ENCODE measurements at regions not wholly inside any gene's neighbourhood (a gene's known extent, or its start where the extent isn't known, plus 50 kb on each side); places are given as distances from the start of the nearest gene placed in this dataset.

DNA sequence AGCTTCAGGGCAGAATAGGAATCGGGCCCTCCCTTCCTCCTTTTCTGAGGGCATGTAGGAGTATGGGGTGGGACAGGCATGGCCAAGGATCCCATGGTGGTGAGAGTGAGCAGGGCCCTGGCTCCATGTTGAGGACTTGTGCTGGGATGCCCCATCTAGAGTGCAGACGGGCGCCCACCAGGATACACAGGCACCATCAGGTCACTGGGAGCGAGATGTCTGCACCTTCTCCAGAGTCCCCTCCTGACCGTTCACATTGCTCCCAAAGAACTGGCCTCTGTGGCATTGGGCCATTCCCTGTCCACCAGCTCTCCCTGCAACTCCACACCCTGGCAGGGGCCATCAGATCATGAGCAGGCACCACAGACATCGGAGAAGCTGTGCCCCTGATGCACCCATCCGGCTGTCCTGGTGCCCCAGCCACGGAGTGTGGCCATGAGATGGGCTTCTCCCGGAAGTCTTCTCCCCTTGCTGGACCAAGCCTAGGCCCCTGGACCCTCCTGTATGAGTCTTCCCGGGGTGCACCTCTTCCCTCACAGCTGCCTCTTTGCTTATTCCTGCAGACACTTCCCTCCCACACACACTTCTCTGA, 195.0 kb downstream of the IRX2 start:
- H3K9me3 ChIP-seq: no peaks in the 10 kb centered on the region
- no peak overlapping the region for H3K4me3 ChIP-seq
- H3K4me1 ChIP-seq (replicated peaks): no peaks in the 10 kb centered on the region
- WGBS: 93% methylated on average over 10 of the region's 10 CpGs
- no peak for TF ChIP-seq POLR2A (IDR thresholded peaks at IDR 0.05)
- no peak for TF ChIP-seq POLR2AphosphoS5 (IDR thresholded peaks at IDR 0.05)
- intact Hi-C loops (cut with DNase I): no loop called here
- no peak for DNase-seq (ENCODE audit: low spot score)
- H3K27ac ChIP-seq: no peak overlapping the region
- H3K36me3 ChIP-seq: no peaks in the 10 kb centered on the region
- no peaks in the 10 kb centered on the region for H3K27me3 ChIP-seq (replicated peaks; ENCODE audit: insufficient read depth)

DNA sequence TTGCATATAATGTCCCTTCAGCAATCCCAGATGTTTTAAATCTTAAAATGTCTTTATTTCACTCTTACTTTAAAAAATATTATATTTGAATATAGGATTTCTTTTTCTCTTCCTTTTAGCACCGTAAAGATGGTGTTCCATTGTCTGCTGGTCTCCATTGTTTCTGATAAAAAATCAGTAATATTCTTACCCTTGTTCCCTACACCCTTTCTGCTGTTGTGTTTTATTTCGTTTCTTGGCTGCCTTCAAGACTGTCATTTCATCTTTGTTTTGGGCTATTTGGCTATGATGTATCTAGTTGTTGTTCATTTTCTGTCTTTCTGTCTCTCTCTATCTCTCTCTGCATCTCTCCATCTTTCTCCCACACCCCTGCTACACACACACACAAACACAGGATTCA, 197.9 kb downstream of the IRX2 start:
- Histone ChIP-seq H3K4me3 (no peak overlapping the region), H3K4me1 (replicated peaks) (no peaks in the 10 kb centered on the region), H3K27me3 (replicated peaks; ENCODE audit: insufficient read depth) (no peaks in the 10 kb centered on the region), H3K9me3 (no peaks in the 10 kb centered on the region), H3K27ac (no peak overlapping the region), H3K36me3 (no peaks in the 10 kb centered on the region)
- TF ChIP-seq POLR2A (IDR thresholded peaks at IDR 0.05): no peak
- TF ChIP-seq POLR2AphosphoS5 (IDR thresholded peaks at IDR 0.05): no peak
- TF ChIP-seq, protein P1, sequence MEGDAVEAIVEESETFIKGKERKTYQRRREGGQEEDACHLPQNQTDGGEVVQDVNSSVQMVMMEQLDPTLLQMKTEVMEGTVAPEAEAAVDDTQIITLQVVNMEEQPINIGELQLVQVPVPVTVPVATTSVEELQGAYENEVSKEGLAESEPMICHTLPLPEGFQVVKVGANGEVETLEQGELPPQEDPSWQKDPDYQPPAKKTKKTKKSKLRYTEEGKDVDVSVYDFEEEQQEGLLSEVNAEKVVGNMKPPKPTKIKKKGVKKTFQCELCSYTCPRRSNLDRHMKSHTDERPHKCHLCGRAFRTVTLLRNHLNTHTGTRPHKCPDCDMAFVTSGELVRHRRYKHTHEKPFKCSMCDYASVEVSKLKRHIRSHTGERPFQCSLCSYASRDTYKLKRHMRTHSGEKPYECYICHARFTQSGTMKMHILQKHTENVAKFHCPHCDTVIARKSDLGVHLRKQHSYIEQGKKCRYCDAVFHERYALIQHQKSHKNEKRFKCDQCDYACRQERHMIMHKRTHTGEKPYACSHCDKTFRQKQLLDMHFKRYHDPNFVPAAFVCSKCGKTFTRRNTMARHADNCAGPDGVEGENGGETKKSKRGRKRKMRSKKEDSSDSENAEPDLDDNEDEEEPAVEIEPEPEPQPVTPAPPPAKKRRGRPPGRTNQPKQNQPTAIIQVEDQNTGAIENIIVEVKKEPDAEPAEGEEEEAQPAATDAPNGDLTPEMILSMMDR (IDR thresholded peaks at IDR 0.05): no peak
- intact Hi-C loops (cut with DNase I): no loop called here
- 67% methylated on average over 2 of the region's 2 CpGs for WGBS
- no peak for DNase-seq (ENCODE audit: low spot score)

DNA sequence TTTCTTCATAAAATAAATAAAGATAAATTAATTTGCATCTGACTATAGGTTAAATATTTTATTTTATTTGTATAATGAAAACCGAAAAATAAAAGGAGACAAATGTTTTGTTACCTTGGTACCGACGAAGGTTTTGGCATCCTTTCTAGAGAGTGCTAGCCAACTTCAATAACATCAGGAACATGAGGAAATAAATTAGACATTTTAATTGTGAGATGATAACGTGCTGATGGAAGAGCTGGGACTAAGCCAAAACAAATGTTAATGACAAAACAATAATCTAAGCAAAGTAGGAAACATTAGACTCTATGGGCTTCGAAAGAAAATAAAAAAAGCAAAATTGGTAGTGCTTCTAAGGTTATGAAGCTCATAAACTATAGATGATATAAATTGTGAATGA, 201.0 kb downstream of the IRX2 start:
- Histone ChIP-seq H3K4me1 (replicated peaks) (no peaks in the 10 kb centered on the region), H3K27me3 (replicated peaks; ENCODE audit: insufficient read depth) (no peaks in the 10 kb centered on the region), H3K36me3 (no peaks in the 10 kb centered on the region), H3K27ac (no peak overlapping the region), H3K4me3 (no peak overlapping the region), H3K9me3 (no peaks in the 10 kb centered on the region)
- WGBS: 6% methylated on average over 5 of the region's 5 CpGs
- TF ChIP-seq POLR2A (IDR thresholded peaks at IDR 0.05) (no peak), POLR2AphosphoS5 (IDR thresholded peaks at IDR 0.05) (peak; percentile 66)
- TF ChIP-seq, protein P1 (IDR thresholded peaks at IDR 0.05): no peak
- intact Hi-C loops (cut with DNase I): no loop called here
- DNase-seq (ENCODE audit: low spot score): peak; percentile 16

DNA sequence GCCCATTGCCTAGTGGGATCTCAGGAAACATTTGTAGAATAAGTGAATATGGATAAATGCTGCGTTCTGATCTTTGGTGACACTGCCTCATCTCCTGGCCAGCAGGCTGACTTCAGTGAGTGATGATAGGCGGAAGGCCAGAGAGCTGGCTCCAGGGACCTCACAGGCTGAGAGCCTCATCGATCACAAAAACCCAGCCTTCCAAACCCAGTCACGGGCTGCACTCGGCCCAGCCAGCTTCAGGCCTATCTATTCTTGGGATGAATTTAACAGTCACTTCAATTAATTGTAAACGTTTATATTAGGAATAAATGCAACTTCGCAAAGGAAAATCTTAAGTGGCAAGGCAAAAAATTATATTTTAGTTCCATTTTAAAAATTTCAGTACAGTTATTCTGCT, 201.6 kb downstream of the IRX2 start:
- Histone ChIP-seq H3K9me3 (no peaks in the 10 kb centered on the region), H3K4me1 (replicated peaks) (no peaks in the 10 kb centered on the region), H3K36me3 (no peaks in the 10 kb centered on the region), H3K27me3 (replicated peaks; ENCODE audit: insufficient read depth) (no peaks in the 10 kb centered on the region), H3K27ac (no peak overlapping the region), H3K4me3 (no peak overlapping the region)
- TF ChIP-seq, protein P1 (IDR thresholded peaks at IDR 0.05): no peak
- TF ChIP-seq POLR2A (IDR thresholded peaks at IDR 0.05) (no peak), POLR2AphosphoS5 (IDR thresholded peaks at IDR 0.05) (no peak)
- 60% methylated on average over 7 of the region's 7 CpGs for WGBS
- DNase-seq (ENCODE audit: low spot score): no peak
- intact Hi-C loops (cut with DNase I): no loop called here

DNA sequence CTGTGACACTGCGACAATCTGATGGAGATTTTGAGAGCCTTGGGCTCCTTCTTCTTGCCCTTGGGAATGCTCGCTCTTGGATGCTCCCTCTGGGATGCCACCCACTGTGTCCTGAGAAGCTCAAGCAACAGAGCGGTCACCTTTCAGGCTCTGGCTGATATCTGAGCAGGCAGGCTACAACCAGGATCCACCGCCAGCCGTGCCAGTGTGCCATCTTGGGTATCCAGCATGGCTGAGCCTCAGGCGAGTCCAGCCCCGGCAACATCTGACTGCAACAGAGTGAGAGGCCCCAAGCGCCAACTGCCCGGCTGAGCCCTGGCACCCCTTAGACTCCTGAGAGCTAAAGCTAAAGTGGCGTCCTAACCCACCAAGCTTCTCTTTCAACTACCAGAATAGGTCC, 202.1 kb downstream of the IRX2 start:
- Histone ChIP-seq H3K36me3 (no peaks in the 10 kb centered on the region), H3K27me3 (replicated peaks; ENCODE audit: insufficient read depth) (no peaks in the 10 kb centered on the region), H3K4me1 (replicated peaks) (no peaks in the 10 kb centered on the region), H3K9me3 (no peaks in the 10 kb centered on the region), H3K4me3 (no peak overlapping the region), H3K27ac (no peak overlapping the region)
- DNase-seq (ENCODE audit: low spot score): no peak
- intact Hi-C loops (cut with DNase I): no loop called here
- WGBS: 98% methylated on average over 10 of the region's 10 CpGs
- no peak for TF ChIP-seq POLR2AphosphoS5 (IDR thresholded peaks at IDR 0.05)
- no peak for TF ChIP-seq POLR2A (IDR thresholded peaks at IDR 0.05)
- TF ChIP-seq, protein P1 (IDR thresholded peaks at IDR 0.05): no peak
